ENCODE measurements at regions not wholly inside any gene's neighbourhood (a gene's known extent, or its start where the extent isn't known, plus 50 kb on each side); places are given as distances from the start of the nearest gene placed in this dataset.

DNA sequence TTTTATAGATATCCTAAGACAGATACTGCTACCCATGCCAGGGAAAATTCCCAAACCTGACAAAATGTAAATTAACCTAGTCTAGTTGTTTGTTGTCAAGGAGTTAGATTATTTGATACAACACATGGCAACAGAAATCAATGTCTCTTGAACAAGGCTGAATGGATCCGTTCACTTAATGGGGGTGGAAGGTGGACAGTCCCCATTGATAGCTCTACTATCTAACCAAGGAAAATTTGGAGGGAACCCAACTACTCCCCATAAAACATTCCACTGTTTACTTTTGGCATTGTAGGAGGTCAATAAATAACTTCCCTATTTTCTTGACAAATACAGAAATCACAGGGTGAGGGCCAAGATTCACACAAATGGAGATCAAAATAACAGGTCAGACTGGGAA lies 117.9 kb upstream of the GRIA4 start:
- TF ChIP-seq, protein P1, sequence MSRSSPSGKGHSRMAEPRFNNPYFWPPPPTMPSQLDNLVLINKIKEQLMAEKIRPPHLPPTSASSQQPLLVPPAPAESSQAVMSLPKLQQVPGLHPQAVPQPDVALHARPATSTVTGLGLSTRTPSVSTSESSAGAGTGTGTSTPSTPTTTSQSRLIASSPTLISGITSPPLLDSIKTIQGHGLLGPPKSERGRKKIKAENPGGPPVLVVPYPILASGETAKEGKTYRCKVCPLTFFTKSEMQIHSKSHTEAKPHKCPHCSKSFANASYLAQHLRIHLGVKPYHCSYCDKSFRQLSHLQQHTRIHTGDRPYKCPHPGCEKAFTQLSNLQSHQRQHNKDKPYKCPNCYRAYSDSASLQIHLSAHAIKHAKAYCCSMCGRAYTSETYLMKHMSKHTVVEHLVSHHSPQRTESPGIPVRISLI (tag by site-specific recombination; IDR thresholded peaks at IDR 0.05): no peak
- Histone ChIP-seq H3K27ac (ENCODE audit: extremely low read depth, low read depth, low read length) (no peak overlapping the region), H3K36me3 (ENCODE audit: control insufficient read depth in 2 of 2, insufficient read depth in 1 of 2, low read length in 2 of 2) (no peaks in the 10 kb centered on the region), H3K4me1 (ENCODE audit: control insufficient read depth, insufficient read depth, low read length) (no peaks in the 10 kb centered on the region), H3K9me3 (ENCODE audit: control insufficient read depth, insufficient read depth, low read depth, low read length) (no peaks in the 10 kb centered on the region), H3K4me3 (ENCODE audit: low read depth, low read length) (no peak overlapping the region)
- CTCF ChIA-PET: no interaction called here
- POLR2A ChIA-PET: no interaction called here

DNA sequence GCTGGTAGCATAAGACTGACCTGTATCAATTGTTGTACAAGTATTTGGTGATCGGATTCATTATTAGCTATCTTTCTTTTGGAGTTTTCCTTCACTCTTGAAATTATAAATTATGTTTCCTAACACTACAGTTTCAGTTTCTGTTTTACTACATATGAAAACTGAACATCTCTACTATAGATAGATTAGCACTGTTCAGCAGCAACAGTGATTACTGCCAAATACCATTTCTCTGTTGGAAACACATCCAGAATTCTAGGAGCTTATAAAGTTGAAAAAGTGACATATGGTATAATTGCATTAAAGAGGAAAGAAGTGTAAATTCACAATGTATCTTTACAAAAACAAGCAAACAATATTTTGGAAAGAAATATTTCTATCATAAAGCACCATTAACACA lies 118.5 kb upstream of the GRIA4 start:
- no peak overlapping the region for H3K27ac ChIP-seq (ENCODE audit: extremely low read depth, low read depth, low read length)
- ChIA-PET CTCF (no interaction called here), POLR2A (no interaction called here)
- no peak overlapping the region for H3K4me3 ChIP-seq (ENCODE audit: low read depth, low read length)
- no peaks in the 10 kb centered on the region for H3K9me3 ChIP-seq (ENCODE audit: control insufficient read depth, insufficient read depth, low read depth, low read length)
- no peaks in the 10 kb centered on the region for H3K36me3 ChIP-seq (ENCODE audit: control insufficient read depth in 2 of 2, insufficient read depth in 1 of 2, low read length in 2 of 2)
- H3K4me1 ChIP-seq (ENCODE audit: control insufficient read depth, insufficient read depth, low read length): no peaks in the 10 kb centered on the region
- TF ChIP-seq ZBTB21 (tag by site-specific recombination; IDR thresholded peaks at IDR 0.05) (no peak), ZNF501 (tag by site-specific recombination; IDR thresholded peaks at IDR 0.05) (no peak), ZNF146 (tag by site-specific recombination; IDR thresholded peaks at IDR 0.05) (no peak), YY2 (tag by site-specific recombination; IDR thresholded peaks at IDR 0.05) (no peak), HOXD13 (CRISPR knock-in tag; IDR thresholded peaks at IDR 0.05; ENCODE audit: borderline replicate concordance) (no peak), ZNF529 (tag by site-specific recombination; IDR thresholded peaks at IDR 0.05; ENCODE audit: insufficient replicate concordance) (no peak), MYNN (tag by site-specific recombination; IDR thresholded peaks at IDR 0.05; ENCODE audit: borderline replicate concordance) (no peak), GLIS2 (tag by site-specific recombination; IDR thresholded peaks at IDR 0.05) (no peak), ZNF701 (tag by site-specific recombination; IDR thresholded peaks at IDR 0.05) (no peak), ZNF404 (tag by site-specific recombination; IDR thresholded peaks at IDR 0.05) (no peak), ZBTB48 (tag by site-specific recombination; IDR thresholded peaks at IDR 0.05) (no peak), ZNF610 (tag by site-specific recombination; IDR thresholded peaks at IDR 0.05; ENCODE audit: borderline replicate concordance) (no peak)
- TF ChIP-seq, protein P2, sequence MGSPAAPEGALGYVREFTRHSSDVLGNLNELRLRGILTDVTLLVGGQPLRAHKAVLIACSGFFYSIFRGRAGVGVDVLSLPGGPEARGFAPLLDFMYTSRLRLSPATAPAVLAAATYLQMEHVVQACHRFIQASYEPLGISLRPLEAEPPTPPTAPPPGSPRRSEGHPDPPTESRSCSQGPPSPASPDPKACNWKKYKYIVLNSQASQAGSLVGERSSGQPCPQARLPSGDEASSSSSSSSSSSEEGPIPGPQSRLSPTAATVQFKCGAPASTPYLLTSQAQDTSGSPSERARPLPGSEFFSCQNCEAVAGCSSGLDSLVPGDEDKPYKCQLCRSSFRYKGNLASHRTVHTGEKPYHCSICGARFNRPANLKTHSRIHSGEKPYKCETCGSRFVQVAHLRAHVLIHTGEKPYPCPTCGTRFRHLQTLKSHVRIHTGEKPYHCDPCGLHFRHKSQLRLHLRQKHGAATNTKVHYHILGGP (tag by site-specific recombination; IDR thresholded peaks at IDR 0.05): no peak
- TF ChIP-seq, protein P3, sequence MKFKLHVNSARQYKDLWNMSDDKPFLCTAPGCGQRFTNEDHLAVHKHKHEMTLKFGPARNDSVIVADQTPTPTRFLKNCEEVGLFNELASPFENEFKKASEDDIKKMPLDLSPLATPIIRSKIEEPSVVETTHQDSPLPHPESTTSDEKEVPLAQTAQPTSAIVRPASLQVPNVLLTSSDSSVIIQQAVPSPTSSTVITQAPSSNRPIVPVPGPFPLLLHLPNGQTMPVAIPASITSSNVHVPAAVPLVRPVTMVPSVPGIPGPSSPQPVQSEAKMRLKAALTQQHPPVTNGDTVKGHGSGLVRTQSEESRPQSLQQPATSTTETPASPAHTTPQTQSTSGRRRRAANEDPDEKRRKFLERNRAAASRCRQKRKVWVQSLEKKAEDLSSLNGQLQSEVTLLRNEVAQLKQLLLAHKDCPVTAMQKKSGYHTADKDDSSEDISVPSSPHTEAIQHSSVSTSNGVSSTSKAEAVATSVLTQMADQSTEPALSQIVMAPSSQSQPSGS (tag by site-specific recombination; IDR thresholded peaks at IDR 0.05; ENCODE audit: low read depth): no peak
- TF ChIP-seq, protein P4, sequence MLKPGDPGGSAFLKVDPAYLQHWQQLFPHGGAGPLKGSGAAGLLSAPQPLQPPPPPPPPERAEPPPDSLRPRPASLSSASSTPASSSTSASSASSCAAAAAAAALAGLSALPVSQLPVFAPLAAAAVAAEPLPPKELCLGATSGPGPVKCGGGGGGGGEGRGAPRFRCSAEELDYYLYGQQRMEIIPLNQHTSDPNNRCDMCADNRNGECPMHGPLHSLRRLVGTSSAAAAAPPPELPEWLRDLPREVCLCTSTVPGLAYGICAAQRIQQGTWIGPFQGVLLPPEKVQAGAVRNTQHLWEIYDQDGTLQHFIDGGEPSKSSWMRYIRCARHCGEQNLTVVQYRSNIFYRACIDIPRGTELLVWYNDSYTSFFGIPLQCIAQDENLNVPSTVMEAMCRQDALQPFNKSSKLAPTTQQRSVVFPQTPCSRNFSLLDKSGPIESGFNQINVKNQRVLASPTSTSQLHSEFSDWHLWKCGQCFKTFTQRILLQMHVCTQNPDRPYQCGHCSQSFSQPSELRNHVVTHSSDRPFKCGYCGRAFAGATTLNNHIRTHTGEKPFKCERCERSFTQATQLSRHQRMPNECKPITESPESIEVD (tag by site-specific recombination; IDR thresholded peaks at IDR 0.05): no peak
- TF ChIP-seq, protein P5, sequence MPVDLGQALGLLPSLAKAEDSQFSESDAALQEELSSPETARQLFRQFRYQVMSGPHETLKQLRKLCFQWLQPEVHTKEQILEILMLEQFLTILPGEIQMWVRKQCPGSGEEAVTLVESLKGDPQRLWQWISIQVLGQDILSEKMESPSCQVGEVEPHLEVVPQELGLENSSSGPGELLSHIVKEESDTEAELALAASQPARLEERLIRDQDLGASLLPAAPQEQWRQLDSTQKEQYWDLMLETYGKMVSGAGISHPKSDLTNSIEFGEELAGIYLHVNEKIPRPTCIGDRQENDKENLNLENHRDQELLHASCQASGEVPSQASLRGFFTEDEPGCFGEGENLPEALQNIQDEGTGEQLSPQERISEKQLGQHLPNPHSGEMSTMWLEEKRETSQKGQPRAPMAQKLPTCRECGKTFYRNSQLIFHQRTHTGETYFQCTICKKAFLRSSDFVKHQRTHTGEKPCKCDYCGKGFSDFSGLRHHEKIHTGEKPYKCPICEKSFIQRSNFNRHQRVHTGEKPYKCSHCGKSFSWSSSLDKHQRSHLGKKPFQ (tag by site-specific recombination; IDR thresholded peaks at IDR 0.05): no peak
- TF ChIP-seq, protein P6, sequence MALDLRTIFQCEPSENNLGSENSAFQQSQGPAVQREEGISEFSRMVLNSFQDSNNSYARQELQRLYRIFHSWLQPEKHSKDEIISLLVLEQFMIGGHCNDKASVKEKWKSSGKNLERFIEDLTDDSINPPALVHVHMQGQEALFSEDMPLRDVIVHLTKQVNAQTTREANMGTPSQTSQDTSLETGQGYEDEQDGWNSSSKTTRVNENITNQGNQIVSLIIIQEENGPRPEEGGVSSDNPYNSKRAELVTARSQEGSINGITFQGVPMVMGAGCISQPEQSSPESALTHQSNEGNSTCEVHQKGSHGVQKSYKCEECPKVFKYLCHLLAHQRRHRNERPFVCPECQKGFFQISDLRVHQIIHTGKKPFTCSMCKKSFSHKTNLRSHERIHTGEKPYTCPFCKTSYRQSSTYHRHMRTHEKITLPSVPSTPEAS (tag by site-specific recombination; IDR thresholded peaks at IDR 0.05): no peak
- TF ChIP-seq, protein P7, sequence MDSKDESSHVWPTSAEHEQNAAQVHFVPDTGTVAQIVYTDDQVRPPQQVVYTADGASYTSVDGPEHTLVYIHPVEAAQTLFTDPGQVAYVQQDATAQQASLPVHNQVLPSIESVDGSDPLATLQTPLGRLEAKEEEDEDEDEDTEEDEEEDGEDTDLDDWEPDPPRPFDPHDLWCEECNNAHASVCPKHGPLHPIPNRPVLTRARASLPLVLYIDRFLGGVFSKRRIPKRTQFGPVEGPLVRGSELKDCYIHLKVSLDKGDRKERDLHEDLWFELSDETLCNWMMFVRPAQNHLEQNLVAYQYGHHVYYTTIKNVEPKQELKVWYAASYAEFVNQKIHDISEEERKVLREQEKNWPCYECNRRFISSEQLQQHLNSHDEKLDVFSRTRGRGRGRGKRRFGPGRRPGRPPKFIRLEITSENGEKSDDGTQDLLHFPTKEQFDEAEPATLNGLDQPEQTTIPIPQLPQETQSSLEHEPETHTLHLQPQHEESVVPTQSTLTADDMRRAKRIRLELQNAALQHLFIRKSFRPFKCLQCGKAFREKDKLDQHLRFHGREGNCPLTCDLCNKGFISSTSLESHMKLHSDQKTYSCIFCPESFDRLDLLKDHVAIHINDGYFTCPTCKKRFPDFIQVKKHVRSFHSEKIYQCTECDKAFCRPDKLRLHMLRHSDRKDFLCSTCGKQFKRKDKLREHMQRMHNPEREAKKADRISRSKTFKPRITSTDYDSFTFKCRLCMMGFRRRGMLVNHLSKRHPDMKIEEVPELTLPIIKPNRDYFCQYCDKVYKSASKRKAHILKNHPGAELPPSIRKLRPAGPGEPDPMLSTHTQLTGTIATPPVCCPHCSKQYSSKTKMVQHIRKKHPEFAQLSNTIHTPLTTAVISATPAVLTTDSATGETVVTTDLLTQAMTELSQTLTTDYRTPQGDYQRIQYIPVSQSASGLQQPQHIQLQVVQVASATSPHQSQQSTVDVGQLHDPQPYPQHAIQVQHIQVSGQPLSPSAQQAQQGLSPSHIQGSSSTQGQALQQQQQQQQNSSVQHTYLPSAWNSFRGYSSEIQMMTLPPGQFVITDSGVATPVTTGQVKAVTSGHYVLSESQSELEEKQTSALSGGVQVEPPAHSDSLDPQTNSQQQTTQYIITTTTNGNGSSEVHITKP (tag by site-specific recombination; IDR thresholded peaks at IDR 0.05): no peak
